KMS-11 (cell line): ENCODE measurements at regions not wholly inside any gene's neighbourhood (a gene's known extent, or its start where the extent isn't known, plus 50 kb on each side); places are given as distances from the start of the nearest gene placed in this dataset.

Experiments used
- H2AFZ ChIP-seq: fragments of 200-600 bp; sonication (generic); 2 replicates; pipeline ENCODE4 v1.6.1; 2016; ENCODE audit warnings: antibody characterized with exemption, mixed run types, low read depth
- H3K27ac ChIP-seq: fragments of 200-600 bp; sonication (generic); 2 replicates; pipeline ENCODE4 v1.6.1; 2016; ENCODE audit warnings: mild to moderate bottlenecking, mixed run types
- H3K27me3 ChIP-seq: fragments of 200-600 bp; sonication (generic); 2 replicates; pipeline ENCODE4 v1.6.1; 2017; ENCODE audit warnings: mild to moderate bottlenecking, low read depth, mixed run types, moderate library complexity; ENCODE audit not compliant: insufficient read depth
- H3K36me3 ChIP-seq: fragments of 200-600 bp; sonication (generic); 2 replicates; pipeline ENCODE4 v1.6.1; 2017; ENCODE audit warnings: mild to moderate bottlenecking, mixed run types; ENCODE audit not compliant: insufficient read depth
- H3K4me1 ChIP-seq: fragments of 200-600 bp; sonication (generic); 2 replicates; pipeline ENCODE4 v1.6.1; 2016; ENCODE audit warnings: mild to moderate bottlenecking, low read depth, mixed run types; ENCODE audit not compliant: poor library complexity, severe bottlenecking
- H3K4me2 ChIP-seq: fragments of 200-600 bp; sonication (generic); 2 replicates; pipeline ENCODE4 v1.7.0; 2016; ENCODE audit warnings: mild to moderate bottlenecking, mixed run types
- H3K4me3 ChIP-seq: fragments of 200-600 bp; sonication (generic); IDR thresholded peaks from 2 replicates; pipeline ENCODE4 v1.6.1; 2017; ENCODE audit warnings: low read depth, low read length, mixed read lengths; ENCODE audit not compliant: insufficient read depth
- H3K79me2 ChIP-seq: fragments of 200-600 bp; sonication (generic); 2 replicates; pipeline ENCODE4 v1.6.1; 2016; ENCODE audit warnings: low read depth, mixed run types; ENCODE audit not compliant: insufficient read depth
- H3K9ac ChIP-seq: fragments of 200-600 bp; sonication (generic); 2 replicates; pipeline ENCODE4 v1.6.1; 2016; ENCODE audit warnings: mild to moderate bottlenecking, mixed run types
- H4K20me1 ChIP-seq: fragments of 200-600 bp; sonication (generic); 2 replicates; pipeline ENCODE4 v1.6.1; 2016; ENCODE audit warnings: mild to moderate bottlenecking, mixed run types; ENCODE audit not compliant: insufficient read depth
- CTCF ChIP-seq: fragments of 200-600 bp; sonication (generic); conservative IDR thresholded peaks from 2 replicates; pipeline ENCODE4 v1.6.1; 2017; ENCODE audit warnings: low read depth, mild to moderate bottlenecking, antibody characterized with exemption, low read length, moderate library complexity, mixed read lengths

- no peak overlapping the region for H2AFZ ChIP-seq
- H3K36me3 ChIP-seq = no peaks in the 10 kb centered on the region
- H3K4me3 ChIP-seq = no peak overlapping the region
- H3K4me2 ChIP-seq = no peak overlapping the region
- no peak overlapping the region for H3K27ac ChIP-seq
- no peaks in the 10 kb centered on the region for H3K4me1 ChIP-seq
- no peaks in the 10 kb centered on the region for H3K27me3 ChIP-seq
- no peaks in the 10 kb centered on the region for H3K79me2 ChIP-seq
- H3K9ac ChIP-seq = no peak overlapping the region
- H4K20me1 ChIP-seq = no peaks in the 10 kb centered on the region
- no peak for TF ChIP-seq CTCF
Measured at GRCh38 chr9:113646946-113647914, 183.7 kb downstream of the RGS3 start.

GRCh38 chr9:113648048-113648447 lies 184.5 kb downstream of the RGS3 start:
- Histone ChIP-seq H3K79me2 (no peaks in the 10 kb centered on the region), H3K27me3 (no peaks in the 10 kb centered on the region), H3K27ac (no peak overlapping the region), H3K4me1 (no peaks in the 10 kb centered on the region), H3K36me3 (no peaks in the 10 kb centered on the region), H3K4me3 (no peak overlapping the region), H3K4me2 (no peak overlapping the region), H3K9ac (no peak overlapping the region), H2AFZ (no peak overlapping the region), H4K20me1 (no peaks in the 10 kb centered on the region)
- TF ChIP-seq CTCF = no peak

GRCh38 chr9:113648586-113648985 lies 185.1 kb downstream of the RGS3 start:
- Histone ChIP-seq H3K4me2 (no peak overlapping the region), H3K27ac (no peak overlapping the region), H2AFZ (no peak overlapping the region), H4K20me1 (no peaks in the 10 kb centered on the region), H3K79me2 (no peaks in the 10 kb centered on the region), H3K9ac (no peak overlapping the region), H3K36me3 (no peaks in the 10 kb centered on the region), H3K4me3 (no peak overlapping the region), H3K27me3 (no peaks in the 10 kb centered on the region), H3K4me1 (no peaks in the 10 kb centered on the region)
- no peak for TF ChIP-seq CTCF

GRCh38 chr9:113649054-113649453 lies 185.5 kb downstream of the RGS3 start:
- H3K36me3 ChIP-seq = no peaks in the 10 kb centered on the region
- H3K4me3 ChIP-seq = no peak overlapping the region
- H3K9ac ChIP-seq = no peak overlapping the region
- H2AFZ ChIP-seq = no peak overlapping the region
- no peak overlapping the region for H3K27ac ChIP-seq
- no peak overlapping the region for H3K4me2 ChIP-seq
- no peaks in the 10 kb centered on the region for H4K20me1 ChIP-seq
- no peaks in the 10 kb centered on the region for H3K4me1 ChIP-seq
- TF ChIP-seq CTCF = no peak
- H3K79me2 ChIP-seq = no peaks in the 10 kb centered on the region
- no peaks in the 10 kb centered on the region for H3K27me3 ChIP-seq
